ENCODE measurements at regions not wholly inside any gene's neighbourhood (a gene's known extent, or its start where the extent isn't known, plus 50 kb on each side); places are given as distances from the start of the nearest gene placed in this dataset.
"Not testable (repeated sequence)": the region's sequence is repeated elsewhere in the genome, so short reads cannot be mapped to it uniquely, and the experiment has no call there.

GRCh38 chr13:34731486-34731885 lies 210.6 kb upstream of the NBEA start:
- no peak for DNase-seq

GRCh38 chr13:34733721-34734120 lies 208.3 kb upstream of the NBEA start:
- no peak for DNase-seq

- DNase-seq: no peak
Measured at GRCh38 chr13:34734932-34735331, 207.1 kb upstream of the NBEA start.

- no peak for DNase-seq
Measured at GRCh38 chr13:34738254-34738992, 203.6 kb upstream of the NBEA start.

- not testable (repeated sequence) for DNase-seq
Measured at GRCh38 chr13:34747056-34747455, 195.0 kb upstream of the NBEA start.

- no peak for DNase-seq
Measured at GRCh38 chr13:34747507-34747906, 194.6 kb upstream of the NBEA start.

GRCh38 chr13:34748073-34748472 lies 194.0 kb upstream of the NBEA start:
- no peak for DNase-seq

GRCh38 chr13:34748596-34748995 lies 193.5 kb upstream of the NBEA start:
- no peak for DNase-seq

- no peak for DNase-seq
Measured at GRCh38 chr13:34749046-34749445, 193.0 kb upstream of the NBEA start.

- no peak for DNase-seq
Measured at GRCh38 chr13:34750078-34750931, 191.8 kb upstream of the NBEA start.

- no peak for DNase-seq
Measured at GRCh38 chr13:34751044-34751443, 191.0 kb upstream of the NBEA start.

GRCh38 chr13:34751492-34751891 lies 190.6 kb upstream of the NBEA start:
- DNase-seq: no peak

GRCh38 chr13:34752283-34752960 lies 189.6 kb upstream of the NBEA start:
- no peak for DNase-seq

GRCh38 chr13:34756136-34756535 lies 185.9 kb upstream of the NBEA start:
- DNase-seq: no peak

GRCh38 chr13:34756572-34756971 lies 185.5 kb upstream of the NBEA start:
- no peak for DNase-seq

- DNase-seq: no peak
Measured at GRCh38 chr13:34757441-34757840, 184.6 kb upstream of the NBEA start.

GRCh38 chr13:34758628-34759027 lies 183.4 kb upstream of the NBEA start:
- no peak for DNase-seq

GRCh38 chr13:34762312-34762711 lies 179.8 kb upstream of the NBEA start:
- DNase-seq: no peak

- DNase-seq: no peak
Measured at GRCh38 chr13:34764246-34764645, 177.8 kb upstream of the NBEA start.

- DNase-seq: no peak
Measured at GRCh38 chr13:34765446-34766180, 176.5 kb upstream of the NBEA start.

GRCh38 chr13:34767778-34768177 lies 174.3 kb upstream of the NBEA start:
- DNase-seq: no peak

GRCh38 chr13:34772206-34772605 lies 169.9 kb upstream of the NBEA start:
- no peak for DNase-seq

- no peak for DNase-seq
Measured at GRCh38 chr13:34772881-34773280, 169.2 kb upstream of the NBEA start.
